IMR-90 (cell line): ENCODE measurements at regions not wholly inside any gene's neighbourhood (a gene's known extent, or its start where the extent isn't known, plus 50 kb on each side); places are given as distances from the start of the nearest gene placed in this dataset.

ENCODE experiments used
- FOS ChIP-seq: fragments of 150-350 bp; IDR thresholded peaks from 2 replicates; pipeline ENCODE4 v1.6.1; 2016; ENCODE audit warnings: low read depth, low read length
- POLR2A ChIP-seq: IDR thresholded peaks from 2 replicates; pipeline ENCODE4 v1.6.1; 2012; ENCODE audit warnings: mild to moderate bottlenecking, low read depth, low read length
- RAD21 ChIP-seq: IDR thresholded peaks from 2 replicates; pipeline ENCODE4 v1.6.1; 2012; ENCODE audit warnings: low read length, improper control_type of control experiment
- SMC3 ChIP-seq: fragments of 150-350 bp; IDR thresholded peaks from 2 replicates; pipeline ENCODE4 v1.6.1; 2016; ENCODE audit warnings: low read depth, mild to moderate bottlenecking, antibody characterized with exemption, low read length, moderate library complexity
- TF ChIP-seq, protein P1 (sequence below): conservative IDR thresholded peaks from 2 replicates; pipeline ENCODE4 v1.5.1; 2012; ENCODE audit warnings: mild to moderate bottlenecking, low read depth, low read length, improper control_type of control experiment

DNA sequence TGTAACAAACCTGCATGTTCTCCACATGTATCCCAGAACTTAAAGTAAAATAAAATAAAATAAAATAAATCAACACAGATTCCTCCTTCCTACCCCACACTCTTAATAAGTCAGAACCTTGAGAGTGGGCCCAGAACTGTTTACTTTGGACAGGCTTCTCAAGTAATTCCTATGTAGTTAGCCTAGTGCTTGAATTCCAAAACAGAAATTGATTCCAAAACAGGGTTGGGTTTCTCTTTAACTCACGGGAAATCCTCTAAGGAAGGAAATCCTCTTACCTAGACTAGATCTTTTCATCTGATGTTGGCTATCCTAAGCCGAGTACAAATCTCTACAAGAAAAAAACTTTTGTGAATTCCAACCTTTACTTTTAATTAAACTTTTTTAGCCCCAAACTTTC lies 324.7 kb upstream of the C16orf82 start:
- TF ChIP-seq SMC3 (no peak), RAD21 (no peak), POLR2A (no peak), FOS (no peak)
- TF ChIP-seq, protein P1, sequence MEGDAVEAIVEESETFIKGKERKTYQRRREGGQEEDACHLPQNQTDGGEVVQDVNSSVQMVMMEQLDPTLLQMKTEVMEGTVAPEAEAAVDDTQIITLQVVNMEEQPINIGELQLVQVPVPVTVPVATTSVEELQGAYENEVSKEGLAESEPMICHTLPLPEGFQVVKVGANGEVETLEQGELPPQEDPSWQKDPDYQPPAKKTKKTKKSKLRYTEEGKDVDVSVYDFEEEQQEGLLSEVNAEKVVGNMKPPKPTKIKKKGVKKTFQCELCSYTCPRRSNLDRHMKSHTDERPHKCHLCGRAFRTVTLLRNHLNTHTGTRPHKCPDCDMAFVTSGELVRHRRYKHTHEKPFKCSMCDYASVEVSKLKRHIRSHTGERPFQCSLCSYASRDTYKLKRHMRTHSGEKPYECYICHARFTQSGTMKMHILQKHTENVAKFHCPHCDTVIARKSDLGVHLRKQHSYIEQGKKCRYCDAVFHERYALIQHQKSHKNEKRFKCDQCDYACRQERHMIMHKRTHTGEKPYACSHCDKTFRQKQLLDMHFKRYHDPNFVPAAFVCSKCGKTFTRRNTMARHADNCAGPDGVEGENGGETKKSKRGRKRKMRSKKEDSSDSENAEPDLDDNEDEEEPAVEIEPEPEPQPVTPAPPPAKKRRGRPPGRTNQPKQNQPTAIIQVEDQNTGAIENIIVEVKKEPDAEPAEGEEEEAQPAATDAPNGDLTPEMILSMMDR = no peak
